GM13977 (cell line): ENCODE measurements at regions not wholly inside any gene's neighbourhood (a gene's known extent, or its start where the extent isn't known, plus 50 kb on each side); places are given as distances from the start of the nearest gene placed in this dataset.

Source experiments
- DNase-seq: peaks from one replicate; pipeline ENCODE4 v3.0.0; 2012; ENCODE audit warnings: low spot score
- CTCF ChIP-seq: IDR thresholded peaks from 2 replicates; pipeline ENCODE4 v1.5.1; 2012; ENCODE audit warnings: mild to moderate bottlenecking, control low read depth; ENCODE audit not compliant: insufficient read depth; ENCODE audit errors: extremely low read depth, missing control alignments
- in situ Hi-C: fragments of 300-500 bp; cut with MboI; formaldehyde crosslinking; loops from one replicate; pipeline ENCODE4 v1.12.0; 2022; ENCODE audit warnings: low sequenced_read_pairs, low pct_unique_long_range_greater_than_20kb, mixed read lengths, inconsistent platforms; ENCODE audit not compliant: unreplicated experiment

- no peak for TF ChIP-seq CTCF
- in situ Hi-C loops, result no loop called here
- no peak for DNase-seq
These were observed 131.0 kb downstream of the DLEU7 start for GRCh38 chr13:50712456-50712855.

GRCh38 chr13:50712881-50713280 is 130.6 kb downstream of the DLEU7 start:
- in situ Hi-C loops, result no loop called here
- no peak for TF ChIP-seq CTCF
- DNase-seq, result no peak

- DNase-seq, result no peak
- in situ Hi-C loops, result no loop called here
- TF ChIP-seq CTCF, result no peak
These were observed 129.8 kb downstream of the DLEU7 start for GRCh38 chr13:50713523-50714248.

GRCh38 chr13:50714891-50715290 is 128.6 kb downstream of the DLEU7 start:
- TF ChIP-seq CTCF, result no peak
- DNase-seq, result no peak
- in situ Hi-C loops, result no loop called here

- no peak for TF ChIP-seq CTCF
- DNase-seq, result no peak
- in situ Hi-C loops, result no loop called here
These were observed 127.9 kb downstream of the DLEU7 start for GRCh38 chr13:50715402-50716146.

GRCh38 chr13:50720861-50721671 is 122.4 kb downstream of the DLEU7 start:
- in situ Hi-C loops, result no loop called here
- DNase-seq, result no peak
- no peak for TF ChIP-seq CTCF
